DMS53 (cell line): ENCODE measurements at regions not wholly inside any gene's neighbourhood (a gene's known extent, or its start where the extent isn't known, plus 50 kb on each side); places are given as distances from the start of the nearest gene placed in this dataset.
A peak's percentile ranks its signal among the peaks of the same experiment; 100 is the strongest.

ENCODE experiments used
- DNase-seq: peaks from one replicate; lab custom pipeline; 2025; lab: John Stamatoyannopoulos, UW

DNA sequence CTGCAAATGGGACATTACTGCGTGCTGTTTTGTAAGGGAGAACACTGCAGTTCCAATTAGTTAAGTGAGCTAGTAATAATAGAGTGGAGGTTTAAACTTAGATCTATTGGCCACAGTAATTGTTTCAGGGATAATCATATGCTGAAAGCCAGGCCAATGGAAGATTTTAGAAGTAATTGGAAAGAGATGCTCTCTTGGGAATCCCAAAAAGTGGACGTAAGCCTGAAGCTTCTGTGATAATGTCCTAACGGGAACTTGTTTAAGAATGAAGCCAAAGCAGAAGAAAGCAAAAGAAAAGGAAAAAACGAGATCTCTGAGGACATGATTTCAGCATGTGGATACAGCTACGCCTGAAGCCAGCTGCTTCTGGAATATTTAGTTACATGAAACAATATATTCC is 594.6 kb downstream of the SLC4A3 start:
- no peak for DNase-seq

- no peak for DNase-seq
Observed at GRCh38 chr2:220224691-220225543, 597.5 kb downstream of the SLC4A3 start.

DNA sequence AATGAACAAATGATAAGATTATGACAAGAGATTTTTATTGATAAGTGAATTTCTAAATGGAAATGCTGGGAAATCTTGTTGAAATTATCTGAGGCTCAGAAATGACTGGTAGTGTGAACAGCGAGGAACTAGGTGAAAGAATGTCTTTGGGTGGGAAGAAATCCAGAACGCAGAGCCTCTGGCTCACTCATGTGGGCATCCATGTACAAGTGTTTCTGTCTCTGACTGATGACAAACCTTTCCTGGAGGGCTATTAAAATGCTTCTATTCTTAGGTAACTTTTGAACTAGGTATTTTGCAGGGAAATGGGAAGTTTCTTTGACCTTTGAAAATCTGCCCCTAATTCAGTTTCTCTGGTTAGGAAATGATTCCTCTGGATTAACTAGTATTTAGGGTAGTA is 598.6 kb downstream of the SLC4A3 start:
- no peak for DNase-seq

GRCh38 chr2:220226546-220226945 is 599.1 kb downstream of the SLC4A3 start:
- DNase-seq = no peak

DNA sequence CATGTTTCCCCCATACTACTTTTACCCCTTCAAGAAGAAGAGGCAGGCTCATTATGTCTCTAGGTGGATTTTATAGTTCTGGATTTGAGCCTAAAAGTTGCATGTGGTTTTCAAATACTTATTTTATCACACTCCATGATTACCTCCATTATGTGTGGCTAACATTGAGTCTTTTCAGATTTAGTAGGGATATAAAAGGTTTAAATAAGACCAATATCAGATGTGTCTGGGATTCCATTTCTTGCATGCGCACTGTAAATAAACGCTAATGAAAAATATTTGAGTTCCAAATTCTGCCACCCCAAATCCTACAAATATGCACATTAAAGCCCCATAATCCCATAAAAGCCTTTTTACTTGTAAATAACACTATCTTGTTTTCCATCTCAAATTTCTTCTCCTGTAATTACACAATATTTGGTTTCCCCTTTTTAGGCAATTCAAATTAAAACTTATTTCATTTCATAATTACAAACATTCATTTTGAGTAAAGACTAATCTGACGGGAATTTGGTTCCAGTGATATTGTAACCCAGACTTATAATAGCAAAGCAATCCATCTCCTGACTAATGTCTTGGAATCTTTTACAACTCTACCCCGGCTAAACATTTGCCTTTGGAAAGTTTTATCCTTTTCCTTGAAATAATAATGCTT is 600.0 kb downstream of the SLC4A3 start:
- DNase-seq = no peak

DNA sequence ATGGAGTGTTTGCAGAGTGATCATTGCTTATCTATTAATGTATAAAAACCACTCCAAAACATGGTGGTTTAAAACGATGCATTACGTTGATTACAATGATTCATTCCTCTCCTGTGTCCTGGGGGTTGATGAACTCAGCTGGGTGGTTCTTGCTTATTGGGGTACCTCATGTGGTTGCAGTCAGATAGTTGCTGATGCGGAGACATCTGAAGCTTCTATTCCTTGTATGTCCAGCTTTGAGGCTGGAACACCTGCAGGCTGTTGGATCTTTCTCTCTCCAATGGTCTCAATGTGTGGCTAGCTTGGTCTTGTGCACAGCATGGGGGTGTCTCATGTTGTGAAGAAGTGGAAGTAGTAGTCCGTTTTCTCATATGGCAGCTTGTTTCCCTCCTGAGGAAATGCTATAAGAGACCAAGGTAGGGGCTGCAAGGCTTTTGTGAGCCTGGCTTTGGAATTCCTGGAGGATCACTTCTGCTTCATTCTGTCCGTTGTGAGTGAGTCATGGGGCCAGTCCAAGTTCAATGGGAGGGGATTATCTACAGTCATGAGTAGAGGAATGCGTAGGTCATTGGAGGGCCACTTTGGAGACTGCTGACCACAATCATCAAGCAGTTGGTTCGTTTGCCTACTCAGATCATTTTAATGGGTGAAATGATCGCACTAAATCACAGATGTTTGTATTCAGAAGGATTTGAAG is 601.0 kb downstream of the SLC4A3 start:
- DNase-seq = peak; percentile 31

DNA sequence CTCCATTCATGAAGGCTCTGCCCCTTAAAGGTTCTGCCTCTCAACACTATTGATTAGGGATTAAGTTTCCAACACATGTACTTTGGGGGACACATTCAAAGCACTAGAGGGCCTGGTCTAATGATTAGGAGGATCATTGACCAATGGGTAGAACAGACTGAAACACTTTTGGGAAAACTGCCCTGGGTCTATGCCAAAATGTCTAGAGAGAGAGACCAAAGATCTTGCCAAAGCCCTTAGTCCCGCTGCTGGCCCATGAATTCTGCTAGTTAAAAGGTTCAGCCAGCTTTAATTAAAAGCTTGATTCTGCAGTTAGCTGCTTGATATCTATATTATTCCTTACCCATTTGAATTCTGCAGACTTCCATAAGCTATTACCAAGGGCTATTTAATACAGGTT is 613.2 kb downstream of the SLC4A3 start:
- DNase-seq = no peak

DNA sequence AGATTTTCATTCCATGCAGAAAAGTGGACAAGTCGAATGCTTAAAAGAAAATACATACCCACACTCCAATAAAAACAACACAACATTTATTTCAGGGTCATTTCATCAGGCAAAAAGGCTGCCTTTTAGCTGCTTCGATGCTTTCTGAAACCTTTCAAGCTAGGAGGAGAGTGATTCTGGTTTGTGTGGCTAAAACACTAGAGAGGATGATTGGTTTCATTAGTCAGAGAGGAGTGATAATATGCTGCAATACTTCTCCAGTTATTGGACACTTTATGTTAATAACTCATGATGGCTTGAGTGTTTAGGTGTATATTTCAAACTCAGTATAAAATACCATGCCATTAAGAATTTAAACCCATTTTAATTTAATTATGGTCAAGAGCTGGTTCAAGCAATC is 614.0 kb downstream of the SLC4A3 start:
- DNase-seq = no peak

DNA sequence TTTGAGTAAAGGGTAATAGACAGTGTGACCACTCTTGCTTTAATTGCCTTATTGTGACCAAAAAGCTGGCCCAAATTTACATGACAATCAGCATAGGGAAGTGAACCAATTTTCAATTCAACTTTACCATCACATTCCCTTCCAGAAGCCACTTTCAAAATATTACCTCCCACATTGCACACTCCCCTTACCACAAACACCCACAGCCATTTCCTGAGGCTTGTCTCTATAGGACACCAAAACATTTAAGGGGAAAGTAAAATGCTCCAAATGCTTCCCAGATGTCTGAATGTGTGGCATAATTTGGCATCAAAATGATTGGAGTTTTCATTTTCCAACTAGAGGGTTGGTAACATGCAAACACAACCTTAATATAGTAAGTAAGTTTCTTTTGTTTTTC is 616.1 kb downstream of the SLC4A3 start:
- DNase-seq = no peak

GRCh38 chr2:220246386-220246785 is 619.0 kb downstream of the SLC4A3 start:
- DNase-seq = no peak

GRCh38 chr2:220247588-220248350 is 620.3 kb downstream of the SLC4A3 start:
- DNase-seq = no peak

GRCh38 chr2:220259662-220260061 is 632.2 kb downstream of the SLC4A3 start:
- DNase-seq = peak; percentile 19

DNA sequence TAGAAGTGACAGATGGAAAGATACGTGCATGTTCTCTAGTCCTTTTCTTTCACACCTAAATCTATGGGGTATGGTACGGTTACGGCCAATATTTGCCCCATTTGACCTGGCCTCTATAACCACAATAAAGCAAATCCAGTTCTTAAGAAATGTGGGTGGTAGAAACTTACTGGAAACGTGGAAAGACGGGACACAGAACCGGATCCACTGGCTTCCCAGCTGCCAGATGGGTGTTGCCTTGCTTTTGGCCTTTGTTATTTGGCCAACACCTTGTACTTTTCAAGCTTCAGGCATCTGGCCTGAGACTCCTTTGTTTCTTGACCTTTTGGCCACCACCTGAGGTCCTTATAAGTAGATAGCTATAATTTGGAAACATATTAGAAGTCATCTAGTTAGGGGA is 635.9 kb downstream of the SLC4A3 start:
- DNase-seq = no peak

GRCh38 chr2:220269367-220269766 is 641.9 kb downstream of the SLC4A3 start:
- no peak for DNase-seq

- no peak for DNase-seq
Observed at GRCh38 chr2:220270481-220271070, 643.1 kb downstream of the SLC4A3 start.

GRCh38 chr2:220272656-220273055 is 645.2 kb downstream of the SLC4A3 start:
- DNase-seq = no peak

GRCh38 chr2:220273082-220273481 is 645.7 kb downstream of the SLC4A3 start:
- no peak for DNase-seq

- DNase-seq = no peak
Observed at GRCh38 chr2:220275454-220275853, 648.0 kb downstream of the SLC4A3 start.

DNA sequence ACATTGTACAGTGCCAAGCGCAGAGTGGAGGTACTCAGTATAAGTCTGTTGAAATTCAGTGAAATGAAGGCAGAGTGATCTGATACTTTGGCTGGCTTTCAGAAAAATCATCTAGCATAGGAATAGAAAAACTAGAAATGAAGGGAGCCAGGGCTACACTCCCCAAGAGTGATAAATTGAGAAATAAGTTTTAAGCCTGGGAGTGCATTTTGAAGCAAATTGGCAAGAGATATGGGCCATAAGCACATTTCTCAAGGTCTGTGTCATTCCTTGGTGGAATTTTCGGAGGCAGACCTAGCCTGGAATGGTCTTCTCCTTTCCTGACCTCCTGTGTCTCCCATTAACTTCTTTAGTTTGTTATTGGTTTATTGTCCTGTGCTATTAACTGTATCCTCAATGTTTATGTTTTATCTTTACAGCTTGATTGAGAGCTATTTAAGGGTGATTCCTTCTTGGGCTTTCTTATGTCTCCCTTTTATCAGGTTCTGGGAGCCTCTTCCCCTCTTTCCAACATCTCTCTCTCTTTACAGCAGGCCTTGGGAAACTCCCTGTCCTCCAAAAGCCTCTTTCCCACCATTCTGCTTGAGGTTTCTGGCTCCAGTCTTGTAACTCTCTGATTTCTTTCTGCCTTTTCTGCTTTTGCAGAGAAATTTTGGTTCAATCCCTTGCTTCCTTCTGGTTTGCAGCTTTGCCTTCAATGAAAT is 649.5 kb downstream of the SLC4A3 start:
- DNase-seq = no peak

DNA sequence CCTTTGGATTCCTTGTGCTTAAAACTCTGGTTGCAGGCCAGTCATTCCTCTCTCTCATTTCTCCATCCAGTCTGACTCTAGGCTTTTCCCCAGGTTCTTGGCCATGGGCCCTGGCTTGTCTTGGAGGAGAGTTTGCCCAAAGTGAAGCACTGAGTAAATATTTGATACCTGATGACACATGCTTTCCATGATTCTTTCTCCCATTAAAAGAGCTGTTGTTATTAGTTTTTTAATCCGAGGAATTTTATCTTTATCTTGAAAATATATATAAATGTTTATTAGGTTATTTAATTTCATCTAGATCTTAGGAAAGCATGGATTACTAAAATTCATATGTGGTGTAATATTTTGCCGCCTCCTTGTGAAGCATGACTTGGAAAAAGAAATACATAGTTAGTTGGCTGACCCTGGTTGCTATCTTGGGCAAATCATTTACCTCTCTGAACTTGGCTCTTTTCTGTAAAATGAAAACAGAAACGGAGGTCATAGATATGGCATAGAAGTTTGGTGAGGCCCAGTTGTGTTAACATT is 650.1 kb downstream of the SLC4A3 start:
- peak; percentile 22 for DNase-seq

- no peak for DNase-seq
Observed at GRCh38 chr2:220278022-220278421, 650.6 kb downstream of the SLC4A3 start.
